ENCODE measurements at regions not wholly inside any gene's neighbourhood (a gene's known extent, or its start where the extent isn't known, plus 50 kb on each side); places are given as distances from the start of the nearest gene placed in this dataset.

DNA sequence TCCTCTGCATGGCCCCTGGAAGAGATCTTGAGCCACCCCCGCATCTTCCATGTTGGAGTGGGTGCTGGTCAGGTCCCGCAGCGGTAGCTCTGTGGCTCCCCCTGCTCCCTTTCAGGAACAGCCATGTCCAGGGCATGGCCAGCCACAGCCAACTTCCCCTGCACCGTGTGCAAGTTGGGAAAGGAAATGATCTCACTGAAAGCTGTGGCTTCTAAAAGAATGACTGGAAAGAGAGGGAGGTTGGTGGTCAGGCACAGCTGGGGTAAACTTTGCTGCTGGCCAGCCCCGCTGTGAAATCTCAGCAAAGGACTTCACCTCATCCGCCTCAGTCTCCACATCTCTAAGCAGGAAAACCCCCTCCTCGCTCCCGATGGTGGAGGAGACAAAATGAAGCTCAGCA lies 153.6 kb upstream of the CST7 start:
- TF ChIP-seq BHLHE40 (IDR thresholded peaks at IDR 0.05; ENCODE audit: low read depth, low read length): no peak
- TF ChIP-seq ZC3H11A (IDR thresholded peaks at IDR 0.05): no peak
- TF ChIP-seq, protein P1, sequence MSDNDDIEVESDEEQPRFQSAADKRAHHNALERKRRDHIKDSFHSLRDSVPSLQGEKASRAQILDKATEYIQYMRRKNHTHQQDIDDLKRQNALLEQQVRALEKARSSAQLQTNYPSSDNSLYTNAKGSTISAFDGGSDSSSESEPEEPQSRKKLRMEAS (IDR thresholded peaks at IDR 0.05): no peak

Measured in A549 (cell line).